BLaER1 (cell line): ENCODE measurements at regions not wholly inside any gene's neighbourhood (a gene's known extent, or its start where the extent isn't known, plus 50 kb on each side); places are given as distances from the start of the nearest gene placed in this dataset.

Source experiments
- H3K27ac ChIP-seq: shearing (Covaris generic); formaldehyde crosslinking; 2 replicates; pipeline ENCODE4 v1.8.1; 2022
- H3K27me3 ChIP-seq: shearing (Covaris generic); formaldehyde crosslinking; 2 replicates; pipeline ENCODE4 v1.8.1; 2022
- H3K36me3 ChIP-seq: shearing (Covaris generic); formaldehyde crosslinking; 2 replicates; pipeline ENCODE4 v1.8.1; 2022
- H3K4me1 ChIP-seq: shearing (Covaris generic); formaldehyde crosslinking; 2 replicates; pipeline ENCODE4 v1.8.1; 2022
- H3K4me2 ChIP-seq: shearing (Covaris generic); formaldehyde crosslinking; 2 replicates; pipeline ENCODE4 v1.8.1; 2022
- H3K4me3 ChIP-seq: shearing (Covaris generic); formaldehyde crosslinking; 2 replicates; pipeline ENCODE4 v1.8.1; 2022
- H3K9ac ChIP-seq: shearing (Covaris generic); formaldehyde crosslinking; 2 replicates; pipeline ENCODE4 v1.8.1; 2022
- H3K9me3 ChIP-seq: shearing (Covaris generic); formaldehyde crosslinking; 2 replicates; pipeline ENCODE4 v1.8.1; 2022
- H4K20me1 ChIP-seq: shearing (Covaris generic); formaldehyde crosslinking; 2 replicates; pipeline ENCODE4 v1.8.1; 2022
- Cebpa-rat ChIP-seq: shearing (Covaris generic); IDR thresholded peaks from 2 replicates; pipeline ENCODE4 v1.8.1; 2022

DNA sequence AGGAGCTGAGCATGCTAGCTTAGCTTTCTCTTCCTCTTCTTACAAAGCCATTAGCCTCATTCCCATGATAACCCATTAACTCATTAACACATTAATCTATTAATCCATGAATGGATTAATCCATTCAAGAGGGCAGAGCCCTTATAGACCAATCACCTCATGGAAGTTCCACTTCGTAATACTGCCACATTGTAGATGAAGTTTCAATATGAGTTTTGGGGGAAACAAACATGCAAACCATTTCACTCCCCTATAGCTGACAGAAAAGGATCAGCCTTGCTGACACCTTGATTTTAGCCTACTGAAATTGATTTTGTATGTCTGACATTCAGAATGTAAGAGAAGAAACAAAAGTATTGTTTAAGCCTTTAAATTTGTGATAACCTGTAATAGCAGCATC is 251.8 kb upstream of the GALNTL6 start:
- Histone ChIP-seq H3K27me3 (no peaks in the 10 kb centered on the region), H3K36me3 (no peaks in the 10 kb centered on the region), H3K4me1 (no peaks in the 10 kb centered on the region), H3K27ac (no peak overlapping the region), H3K9ac (no peak overlapping the region), H3K9me3 (no peaks in the 10 kb centered on the region), H3K4me2 (no peak overlapping the region), H3K4me3 (no peak overlapping the region), H4K20me1 (no peaks in the 10 kb centered on the region)
- no peak for TF ChIP-seq Cebpa-rat

- H3K4me3 ChIP-seq, result no peak overlapping the region
- H3K4me1 ChIP-seq, result no peaks in the 10 kb centered on the region
- no peaks in the 10 kb centered on the region for H3K36me3 ChIP-seq
- no peak overlapping the region for H3K9ac ChIP-seq
- no peak overlapping the region for H3K27ac ChIP-seq
- no peaks in the 10 kb centered on the region for H4K20me1 ChIP-seq
- H3K9me3 ChIP-seq, result no peaks in the 10 kb centered on the region
- no peak overlapping the region for H3K4me2 ChIP-seq
- no peaks in the 10 kb centered on the region for H3K27me3 ChIP-seq
- TF ChIP-seq Cebpa-rat, result no peak
Measured at GRCh38 chr4:171553961-171554360, 259.2 kb upstream of the GALNTL6 start.

DNA sequence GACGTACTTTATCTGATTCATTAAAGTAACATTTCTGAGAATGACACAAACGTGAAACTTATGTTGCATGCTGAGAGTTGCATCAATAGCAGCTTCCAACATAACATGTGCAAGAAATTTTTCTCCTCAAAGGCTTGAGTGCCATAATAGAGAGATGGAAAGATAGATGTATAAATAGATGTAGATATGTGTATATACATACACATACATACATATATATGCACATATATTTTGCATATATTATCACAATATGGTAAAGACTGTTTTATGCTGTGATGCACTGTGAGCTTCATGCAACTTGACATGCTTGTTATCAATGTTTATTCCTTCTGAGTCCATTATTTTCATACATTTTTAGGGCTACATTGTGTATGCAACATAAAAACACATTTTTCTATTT is 270.6 kb upstream of the GALNTL6 start:
- H3K36me3 ChIP-seq, result no peaks in the 10 kb centered on the region
- no peak overlapping the region for H3K9ac ChIP-seq
- no peaks in the 10 kb centered on the region for H3K9me3 ChIP-seq
- no peaks in the 10 kb centered on the region for H3K27me3 ChIP-seq
- H3K4me3 ChIP-seq, result no peak overlapping the region
- H3K4me2 ChIP-seq, result no peak overlapping the region
- H4K20me1 ChIP-seq, result no peaks in the 10 kb centered on the region
- H3K4me1 ChIP-seq, result no peaks in the 10 kb centered on the region
- no peak overlapping the region for H3K27ac ChIP-seq
- TF ChIP-seq Cebpa-rat, result no peak

DNA sequence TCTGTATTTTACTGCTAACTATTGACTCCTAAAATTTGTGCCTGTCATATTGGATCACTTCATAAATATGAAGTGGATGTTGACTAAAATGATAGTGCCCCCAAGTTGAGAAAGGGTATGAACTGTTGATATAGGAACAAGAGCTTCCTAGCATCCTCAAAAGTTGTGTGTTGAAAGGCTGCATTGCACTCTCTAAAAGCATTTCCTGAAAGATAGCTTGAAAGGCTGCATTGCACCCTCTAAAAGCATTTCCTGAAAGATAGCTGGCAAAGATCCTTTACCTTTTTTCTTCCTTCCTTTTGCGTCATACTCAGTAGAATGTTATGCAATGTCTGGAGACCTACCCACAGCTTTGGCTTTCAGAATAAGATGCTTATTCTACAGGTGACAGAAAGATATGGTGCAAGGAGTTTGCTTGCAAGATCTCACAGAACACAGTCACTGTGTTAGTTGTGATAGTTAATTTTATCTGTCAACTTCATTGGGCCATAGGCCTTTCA is 274.6 kb upstream of the GALNTL6 start:
- Histone ChIP-seq H3K27ac (no peak overlapping the region), H3K36me3 (no peaks in the 10 kb centered on the region), H3K9ac (no peak overlapping the region), H3K9me3 (no peaks in the 10 kb centered on the region), H3K27me3 (no peaks in the 10 kb centered on the region), H3K4me2 (no peak overlapping the region), H4K20me1 (no peaks in the 10 kb centered on the region), H3K4me1 (no peaks in the 10 kb centered on the region), H3K4me3 (no peak overlapping the region)
- no peak for TF ChIP-seq Cebpa-rat

- Histone ChIP-seq H3K4me3 (no peak overlapping the region), H4K20me1 (no peaks in the 10 kb centered on the region), H3K9ac (no peak overlapping the region), H3K27ac (no peak overlapping the region), H3K36me3 (no peaks in the 10 kb centered on the region), H3K4me2 (no peak overlapping the region), H3K9me3 (no peaks in the 10 kb centered on the region), H3K4me1 (no peaks in the 10 kb centered on the region), H3K27me3 (no peaks in the 10 kb centered on the region)
- TF ChIP-seq Cebpa-rat, result no peak
Measured at GRCh38 chr4:171534391-171534790, 278.8 kb upstream of the GALNTL6 start.

DNA sequence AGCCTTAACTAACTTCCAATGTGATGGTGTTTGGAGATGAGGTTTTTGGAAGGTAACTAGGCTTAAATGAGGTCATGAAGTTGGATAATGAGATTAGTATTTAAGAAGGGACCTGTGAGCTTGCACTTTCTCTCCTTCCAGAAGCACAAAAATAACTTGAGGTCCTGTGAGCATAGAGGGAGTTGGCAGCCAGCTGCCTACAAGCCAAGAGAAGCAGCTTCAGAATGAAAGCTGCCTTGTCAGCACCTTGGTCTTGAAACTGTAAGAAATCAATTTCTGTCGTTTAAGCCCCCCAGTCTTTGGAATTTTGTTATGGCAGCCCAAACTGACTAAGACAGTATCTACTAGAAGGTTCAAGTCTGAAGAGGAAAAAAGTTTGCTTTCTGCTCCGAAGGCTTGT is 280.2 kb upstream of the GALNTL6 start:
- H3K9me3 ChIP-seq, result no peaks in the 10 kb centered on the region
- TF ChIP-seq Cebpa-rat, result no peak
- no peak overlapping the region for H3K9ac ChIP-seq
- no peaks in the 10 kb centered on the region for H3K4me1 ChIP-seq
- H3K36me3 ChIP-seq, result no peaks in the 10 kb centered on the region
- no peak overlapping the region for H3K4me3 ChIP-seq
- H4K20me1 ChIP-seq, result no peaks in the 10 kb centered on the region
- no peak overlapping the region for H3K27ac ChIP-seq
- no peak overlapping the region for H3K4me2 ChIP-seq
- no peaks in the 10 kb centered on the region for H3K27me3 ChIP-seq

DNA sequence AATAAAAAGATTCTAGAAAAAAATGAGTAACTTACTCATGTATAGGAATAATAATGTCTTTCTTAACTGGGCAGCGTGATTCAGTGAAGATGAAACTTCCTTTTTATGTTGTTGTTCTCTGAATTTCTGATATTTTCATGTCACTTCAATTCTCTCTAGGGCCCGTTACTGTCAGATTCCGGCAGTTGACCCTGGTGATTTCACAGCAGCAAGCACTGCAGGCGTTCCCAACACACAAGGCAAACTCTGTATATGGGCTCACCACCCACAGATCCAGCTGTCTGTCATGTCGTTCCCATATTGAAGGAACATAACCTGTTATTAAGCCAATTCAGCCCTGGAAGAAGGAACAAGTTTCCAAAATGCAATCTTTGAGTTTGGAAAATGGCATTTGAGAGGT is 288.3 kb upstream of the GALNTL6 start:
- no peak overlapping the region for H3K9ac ChIP-seq
- no peak overlapping the region for H3K4me2 ChIP-seq
- no peak overlapping the region for H3K4me3 ChIP-seq
- no peaks in the 10 kb centered on the region for H4K20me1 ChIP-seq
- TF ChIP-seq Cebpa-rat, result no peak
- no peaks in the 10 kb centered on the region for H3K27me3 ChIP-seq
- H3K27ac ChIP-seq, result no peak overlapping the region
- H3K9me3 ChIP-seq, result no peaks in the 10 kb centered on the region
- H3K36me3 ChIP-seq, result no peaks in the 10 kb centered on the region
- H3K4me1 ChIP-seq, result no peaks in the 10 kb centered on the region

- Histone ChIP-seq H3K9me3 (no peaks in the 10 kb centered on the region), H3K4me1 (peaks cover 11% of the 10 kb centered on the region; the same call in 1 of the 2 replicates), H3K9ac (no peak overlapping the region), H3K36me3 (no peaks in the 10 kb centered on the region), H3K27ac (no peak overlapping the region), H3K4me2 (no peak overlapping the region), H3K27me3 (no peaks in the 10 kb centered on the region), H3K4me3 (no peak overlapping the region), H4K20me1 (no peaks in the 10 kb centered on the region)
- TF ChIP-seq Cebpa-rat, result no peak
Measured at GRCh38 chr4:171521726-171522125, 291.5 kb upstream of the GALNTL6 start.

- Histone ChIP-seq H3K4me2 (0 out of 2 replicates have a peak overlapping the region, but pooled peaks have one; percentile 18), H3K9me3 (no peaks in the 10 kb centered on the region)
Measured at GRCh38 chr4:171519457-171519856, 293.7 kb upstream of the GALNTL6 start.

GRCh38 chr4:171517883-171518282 is 295.3 kb upstream of the GALNTL6 start:
- Histone ChIP-seq H3K27ac (no peak overlapping the region), H3K9ac (no peak overlapping the region), H3K4me3 (no peak overlapping the region), H3K27me3 (no peaks in the 10 kb centered on the region), H4K20me1 (no peaks in the 10 kb centered on the region), H3K36me3 (no peaks in the 10 kb centered on the region), H3K4me2 (no peak overlapping the region), H3K9me3 (no peaks in the 10 kb centered on the region), H3K4me1 (peaks cover 11% of the 10 kb centered on the region; the same call in 1 of the 2 replicates)
- TF ChIP-seq Cebpa-rat, result no peak

More at GRCh38 chr4:171519457-171519856, 293.7 kb upstream of the GALNTL6 start:
- Histone ChIP-seq H3K36me3 (no peaks in the 10 kb centered on the region), H3K27me3 (no peaks in the 10 kb centered on the region), H3K4me1 (peaks cover 11% of the 10 kb centered on the region; the same call in 1 of the 2 replicates), H3K27ac (no peak overlapping the region), H3K9ac (no peak overlapping the region), H4K20me1 (no peaks in the 10 kb centered on the region), H3K4me3 (no peak overlapping the region)
- TF ChIP-seq Cebpa-rat, result no peak

DNA sequence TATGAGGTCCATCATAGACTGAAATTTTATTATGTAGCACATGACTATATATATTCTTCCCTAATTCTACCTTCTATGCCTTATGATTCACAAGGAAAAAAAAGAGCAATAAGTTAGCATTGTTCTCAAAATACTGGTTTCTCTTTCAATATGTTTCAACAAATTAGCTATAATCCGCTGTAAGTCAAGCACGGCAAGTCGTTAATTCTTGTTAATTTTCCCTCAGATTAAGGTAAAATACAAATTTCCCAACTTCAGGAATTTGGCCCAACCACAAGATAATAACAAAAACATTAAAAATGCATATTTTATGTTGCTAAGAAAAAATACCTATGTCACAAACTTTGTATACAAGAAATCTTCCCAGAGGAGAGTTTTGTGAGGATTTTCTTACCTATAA is 296.5 kb upstream of the GALNTL6 start:
- TF ChIP-seq Cebpa-rat, result no peak
- H3K4me3 ChIP-seq, result no peak overlapping the region
- no peaks in the 10 kb centered on the region for H3K27me3 ChIP-seq
- no peaks in the 10 kb centered on the region for H3K36me3 ChIP-seq
- no peak overlapping the region for H3K9ac ChIP-seq
- H3K4me1 ChIP-seq, result peaks cover 11% of the 10 kb centered on the region; the same call in 1 of the 2 replicates
- no peak overlapping the region for H3K4me2 ChIP-seq
- no peak overlapping the region for H3K27ac ChIP-seq
- H3K9me3 ChIP-seq, result peaks cover 8% of the 10 kb centered on the region; the same call in 1 of the 2 replicates
- no peaks in the 10 kb centered on the region for H4K20me1 ChIP-seq
